Liver (tissue), 3 donors: ENCODE measurements at regions not wholly inside any gene's neighbourhood (a gene's known extent, or its start where the extent isn't known, plus 50 kb on each side); places are given as distances from the start of the nearest gene placed in this dataset.

ENCODE experiments used
- SP1 ChIP-seq: IDR thresholded peaks from 2 replicates; pipeline ENCODE4 v1.6.1; 2018; ENCODE audit warnings: antibody characterized with exemption, mild to moderate bottlenecking
- YY1 ChIP-seq: IDR thresholded peaks from 2 replicates; pipeline ENCODE4 v1.6.1; 2016; ENCODE audit warnings: antibody characterized with exemption, mild to moderate bottlenecking
- TF ChIP-seq, protein P1 (sequence below): fragments of 150-350 bp; IDR thresholded peaks from 2 replicates; pipeline ENCODE4 v1.5.1; 2017; ENCODE audit warnings: improper control_type of control experiment, low read depth, low read length; ENCODE audit not compliant: missing input control
- donor health status: healthy.
- donor health status: healthy.

DNA sequence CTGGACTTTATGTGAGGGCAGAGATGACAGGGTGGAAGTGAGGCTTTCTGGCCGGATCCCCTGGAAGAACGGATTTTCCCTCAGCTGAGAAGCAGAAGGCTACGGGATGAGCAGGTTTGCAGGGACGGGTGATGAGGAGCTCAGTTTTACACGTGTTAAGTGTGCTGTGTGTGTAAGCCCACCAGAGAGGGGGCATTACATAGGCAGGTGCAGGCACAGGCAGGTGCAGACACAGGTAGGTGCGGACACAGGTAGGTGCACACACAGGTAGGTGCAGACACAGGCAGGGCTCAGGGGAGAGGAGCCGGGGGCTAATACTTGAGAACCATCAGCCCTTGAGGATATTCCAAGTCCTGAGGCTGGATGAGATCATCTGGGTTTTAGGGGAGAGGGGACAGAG, 107.7 kb downstream of the COPS8 start:
- TF ChIP-seq, protein P1, sequence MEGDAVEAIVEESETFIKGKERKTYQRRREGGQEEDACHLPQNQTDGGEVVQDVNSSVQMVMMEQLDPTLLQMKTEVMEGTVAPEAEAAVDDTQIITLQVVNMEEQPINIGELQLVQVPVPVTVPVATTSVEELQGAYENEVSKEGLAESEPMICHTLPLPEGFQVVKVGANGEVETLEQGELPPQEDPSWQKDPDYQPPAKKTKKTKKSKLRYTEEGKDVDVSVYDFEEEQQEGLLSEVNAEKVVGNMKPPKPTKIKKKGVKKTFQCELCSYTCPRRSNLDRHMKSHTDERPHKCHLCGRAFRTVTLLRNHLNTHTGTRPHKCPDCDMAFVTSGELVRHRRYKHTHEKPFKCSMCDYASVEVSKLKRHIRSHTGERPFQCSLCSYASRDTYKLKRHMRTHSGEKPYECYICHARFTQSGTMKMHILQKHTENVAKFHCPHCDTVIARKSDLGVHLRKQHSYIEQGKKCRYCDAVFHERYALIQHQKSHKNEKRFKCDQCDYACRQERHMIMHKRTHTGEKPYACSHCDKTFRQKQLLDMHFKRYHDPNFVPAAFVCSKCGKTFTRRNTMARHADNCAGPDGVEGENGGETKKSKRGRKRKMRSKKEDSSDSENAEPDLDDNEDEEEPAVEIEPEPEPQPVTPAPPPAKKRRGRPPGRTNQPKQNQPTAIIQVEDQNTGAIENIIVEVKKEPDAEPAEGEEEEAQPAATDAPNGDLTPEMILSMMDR = no peak
- TF ChIP-seq SP1 (no peak), YY1 (no peak)
